GM12891 (cell line): ENCODE measurements at regions not wholly inside any gene's neighbourhood (a gene's known extent, or its start where the extent isn't known, plus 50 kb on each side); places are given as distances from the start of the nearest gene placed in this dataset.

Experiments
- POLR2A ChIP-seq: IDR thresholded peaks from 2 replicates; pipeline ENCODE4 v1.6.1; 2011; ENCODE audit warnings: low read depth, low read length, control low read depth
- POLR2AphosphoS5 ChIP-seq: IDR thresholded peaks from 2 replicates; pipeline ENCODE4 v1.6.1; 2011; ENCODE audit warnings: low read depth, low read length, control low read depth
- SPI1 ChIP-seq: IDR thresholded peaks from 2 replicates; pipeline ENCODE4 v1.6.1; 2011; ENCODE audit warnings: low read depth, low read length, control low read depth

- TF ChIP-seq POLR2A (no peak), POLR2AphosphoS5 (no peak), SPI1 (no peak)
Observed at GRCh38 chr10:83555264-83555663, 584.0 kb upstream of the GHITM start.
